Spinal cord (tissue), 9 donors: ENCODE measurements at regions not wholly inside any gene's neighbourhood (a gene's known extent, or its start where the extent isn't known, plus 50 kb on each side); places are given as distances from the start of the nearest gene placed in this dataset.
A peak's percentile ranks its signal among the peaks of the same experiment; 100 is the strongest.

Experiments
- DNase-seq, 6 donors: peaks; one replicate each; pipeline versions ENCODE4 v3.0.0 to v3.0.0-alpha.2; 2013 to 2015; ENCODE audit warnings: low spot score in 6 of 6, low read depth in 4 of 6
- H3K27ac ChIP-seq: one replicate; pipeline ENCODE4 v1.5.1; 2013; ENCODE audit warnings: low read depth, low read length, control low read depth
- H3K27me3 ChIP-seq: one replicate; pipeline ENCODE4 v1.6.1; 2013; ENCODE audit warnings: low read length; ENCODE audit not compliant: control insufficient read depth, insufficient read depth
- H3K36me3 ChIP-seq: one replicate; pipeline ENCODE4 v1.6.1; 2013; ENCODE audit warnings: low read length; ENCODE audit not compliant: control insufficient read depth, insufficient read depth
- H3K4me1 ChIP-seq: one replicate; pipeline ENCODE4 v1.6.1; 2013; ENCODE audit warnings: low read length; ENCODE audit not compliant: control insufficient read depth, insufficient read depth
- H3K4me3 ChIP-seq: one replicate; pipeline ENCODE4 v1.5.1; 2013; ENCODE audit warnings: low read depth, low read length, control low read depth
- H3K9me3 ChIP-seq: one replicate; pipeline ENCODE4 v1.6.1; 2013; ENCODE audit warnings: low read length; ENCODE audit not compliant: control insufficient read depth, insufficient read depth
- WGBS: methylation state at CpG from one replicate; pipeline ENCODE4 v1.1.5; 2013; ENCODE audit warnings: missing lambda C conversion rate; ENCODE audit not compliant: insufficient coverage; 5-methylcytosine and 5-hydroxymethylcytosine counted together
- donor health status: healthy.

DNA sequence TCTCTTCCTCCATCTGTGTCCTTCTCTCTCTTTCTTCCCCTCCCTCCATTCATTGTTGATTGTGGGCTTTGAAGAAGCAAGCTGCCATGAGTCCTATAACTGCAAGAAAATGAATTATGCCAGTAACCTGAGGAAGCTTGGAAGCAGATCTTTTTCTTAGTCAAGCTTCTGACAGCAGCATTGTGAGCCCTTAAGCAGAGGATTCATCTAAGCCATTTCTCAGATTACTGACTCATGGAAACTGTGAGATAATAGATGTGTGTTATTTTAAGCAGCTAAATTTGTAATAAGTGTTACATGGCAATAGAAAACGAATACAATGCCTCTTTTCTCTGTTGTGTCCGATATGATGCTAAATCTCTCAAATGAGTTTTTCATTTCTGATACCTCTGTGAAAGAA, 1109.7 kb downstream of the CDH11 start:
- Histone ChIP-seq H3K36me3 (no peaks in the 10 kb centered on the region), H3K4me3 (no peak overlapping the region), H3K27ac (no peak overlapping the region), H3K27me3 (no peaks in the 10 kb centered on the region), H3K9me3 (no peaks in the 10 kb centered on the region), H3K4me1 (no peaks in the 10 kb centered on the region)
- no CpG with 5 or more reads among the region's 2 CpGs for WGBS
- DNase-seq = peak in 2 of 6 donors; percentile 7

DNA sequence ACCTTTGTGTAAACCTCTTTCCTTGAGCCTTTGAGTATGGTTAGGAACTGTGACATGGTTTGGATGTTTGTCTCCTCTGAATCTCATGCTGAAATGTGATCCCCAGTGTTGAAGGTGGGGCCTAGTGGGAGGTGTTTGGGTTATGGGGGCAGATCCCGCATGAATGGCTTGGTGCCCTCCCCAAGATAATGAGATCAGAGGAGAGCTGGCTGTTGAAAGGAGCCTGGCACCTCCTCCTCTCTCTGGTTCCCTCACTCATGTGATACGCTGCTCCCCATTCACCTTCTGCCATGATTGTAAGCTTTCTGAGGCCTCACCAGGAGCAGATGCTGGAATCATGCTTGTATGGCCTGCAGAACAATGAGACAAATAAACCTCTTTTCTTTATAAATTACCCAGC, 1110.2 kb downstream of the CDH11 start:
- Histone ChIP-seq H3K9me3 (no peaks in the 10 kb centered on the region), H3K27me3 (no peaks in the 10 kb centered on the region), H3K27ac (no peak overlapping the region), H3K36me3 (no peaks in the 10 kb centered on the region), H3K4me1 (no peaks in the 10 kb centered on the region), H3K4me3 (no peak overlapping the region)
- 93% methylated on average over 2 of the region's 2 CpGs for WGBS
- DNase-seq = no peak

DNA sequence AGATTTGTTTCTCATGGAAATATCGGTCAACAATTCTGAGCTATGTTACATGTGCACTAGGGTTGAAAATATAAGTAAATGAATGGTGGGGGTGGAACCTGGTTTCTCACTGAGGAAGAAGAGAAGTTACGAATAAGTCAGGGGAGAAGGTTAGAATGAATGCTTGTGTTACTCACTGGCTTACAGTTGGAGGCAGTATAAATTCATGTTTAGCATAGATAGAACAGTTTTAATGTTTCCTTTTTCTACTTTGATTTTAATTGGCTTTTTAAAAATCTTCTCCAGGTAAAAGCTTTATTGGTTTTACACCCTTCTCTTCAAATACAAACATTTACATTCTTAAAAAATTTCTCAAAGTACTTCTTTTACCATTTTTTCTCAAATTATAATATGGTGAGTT, 1113.7 kb downstream of the CDH11 start:
- H3K36me3 ChIP-seq = no peaks in the 10 kb centered on the region
- DNase-seq = no peak
- H3K27ac ChIP-seq = no peak overlapping the region
- no peaks in the 10 kb centered on the region for H3K4me1 ChIP-seq
- H3K9me3 ChIP-seq = no peaks in the 10 kb centered on the region
- H3K27me3 ChIP-seq = no peaks in the 10 kb centered on the region
- H3K4me3 ChIP-seq = no peak overlapping the region
- WGBS = 100% methylated on average over 2 of the region's 2 CpGs

DNA sequence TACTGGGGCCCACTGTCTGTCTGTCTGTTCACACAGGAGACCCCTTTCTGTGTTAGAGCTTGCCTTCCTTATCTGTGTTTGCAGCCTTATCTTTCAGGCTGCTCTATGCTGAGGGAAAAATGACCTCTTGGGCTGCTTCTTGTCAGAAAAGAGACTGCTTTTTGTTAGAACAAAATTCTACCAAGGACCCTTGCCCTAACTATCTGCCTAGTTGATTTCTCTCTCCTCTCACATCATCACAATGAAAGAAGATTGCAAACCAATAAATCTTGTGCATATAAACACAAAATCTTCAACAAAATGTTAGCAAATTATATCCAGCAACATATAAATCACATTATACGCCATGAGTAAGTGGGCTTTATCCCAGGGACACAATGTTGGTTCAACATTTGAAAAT, 1117.7 kb downstream of the CDH11 start:
- Histone ChIP-seq H3K27me3 (no peaks in the 10 kb centered on the region), H3K27ac (no peak overlapping the region), H3K4me3 (no peak overlapping the region), H3K4me1 (no peaks in the 10 kb centered on the region), H3K9me3 (no peaks in the 10 kb centered on the region), H3K36me3 (no peaks in the 10 kb centered on the region)
- WGBS = no CpG with 5 or more reads among the region's 1 CpG
- no peak for DNase-seq

DNA sequence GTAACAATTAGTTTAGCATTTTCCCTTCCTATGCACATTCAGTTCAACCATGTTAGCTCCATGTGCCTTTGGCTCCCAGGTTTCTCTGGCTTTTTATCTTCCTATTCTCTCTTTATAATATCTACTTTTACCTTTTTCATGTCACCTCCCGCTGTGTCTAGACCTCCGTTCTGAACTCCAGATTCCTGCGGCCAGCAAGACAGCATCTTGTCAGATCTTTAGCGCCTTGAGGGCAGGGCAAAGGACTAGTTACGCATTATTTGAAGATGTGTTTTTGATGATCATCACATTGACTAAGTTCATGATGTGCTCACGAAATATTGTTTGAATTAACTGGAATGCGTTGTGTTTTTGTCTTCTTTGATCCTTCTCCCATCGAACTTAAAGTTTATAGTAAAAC, 1126.8 kb downstream of the CDH11 start:
- DNase-seq = no peak
- H3K27me3 ChIP-seq = no peaks in the 10 kb centered on the region
- no peaks in the 10 kb centered on the region for H3K9me3 ChIP-seq
- H3K27ac ChIP-seq = no peak overlapping the region
- no peaks in the 10 kb centered on the region for H3K4me1 ChIP-seq
- 91% methylated on average over 5 of the region's 8 CpGs for WGBS
- H3K4me3 ChIP-seq = no peak overlapping the region
- H3K36me3 ChIP-seq = no peaks in the 10 kb centered on the region

DNA sequence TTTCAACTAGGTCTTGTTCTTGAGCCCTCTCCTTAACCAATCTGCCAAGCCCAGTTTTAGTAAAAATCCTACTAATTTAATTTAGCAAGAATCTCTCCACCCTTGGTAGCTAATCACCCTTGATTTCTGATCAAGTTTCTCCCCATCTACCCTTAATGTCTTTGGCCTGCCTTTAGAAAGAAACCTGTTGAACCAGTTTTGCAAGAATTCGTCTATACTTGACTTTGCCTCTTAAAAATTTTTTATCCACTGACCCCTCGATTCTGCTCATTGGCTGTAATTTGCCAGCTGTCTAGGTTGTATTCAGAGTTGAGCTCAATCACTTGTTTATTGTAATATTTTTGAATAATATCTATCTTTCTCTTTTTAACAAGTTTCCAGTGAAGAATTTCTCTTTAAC, 1138.5 kb downstream of the CDH11 start:
- Histone ChIP-seq H3K36me3 (no peaks in the 10 kb centered on the region), H3K27me3 (no peaks in the 10 kb centered on the region), H3K4me1 (no peaks in the 10 kb centered on the region), H3K9me3 (peaks cover 5% of the 10 kb centered on the region), H3K27ac (no peak overlapping the region), H3K4me3 (no peak overlapping the region)
- no peak for DNase-seq
- WGBS = no CpG with 5 or more reads among the region's 2 CpGs

DNA sequence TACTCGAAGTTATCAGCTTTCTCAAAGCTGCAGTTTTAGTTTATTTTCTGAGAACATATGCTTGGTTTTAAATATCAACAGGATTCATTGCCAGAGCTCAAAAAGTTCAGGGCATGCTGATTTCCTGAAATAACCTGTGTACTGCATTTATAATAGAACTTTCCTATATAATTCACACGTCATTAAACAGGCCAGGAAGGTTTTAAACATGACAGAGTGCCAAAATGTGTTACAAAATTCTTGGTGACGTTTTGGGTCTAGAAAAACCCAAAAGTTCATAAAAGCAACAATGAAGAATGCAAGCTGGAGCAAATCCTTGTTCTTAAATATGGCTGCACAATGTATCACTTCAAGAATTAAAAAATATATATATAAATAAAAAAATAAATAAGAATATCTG, 1139.1 kb downstream of the CDH11 start:
- Histone ChIP-seq H3K4me3 (no peak overlapping the region), H3K9me3 (peaks cover 5% of the 10 kb centered on the region), H3K4me1 (no peaks in the 10 kb centered on the region), H3K27ac (no peak overlapping the region), H3K27me3 (no peaks in the 10 kb centered on the region), H3K36me3 (no peaks in the 10 kb centered on the region)
- WGBS = 20% methylated on average over 1 of the region's 3 CpGs
- DNase-seq = no peak

DNA sequence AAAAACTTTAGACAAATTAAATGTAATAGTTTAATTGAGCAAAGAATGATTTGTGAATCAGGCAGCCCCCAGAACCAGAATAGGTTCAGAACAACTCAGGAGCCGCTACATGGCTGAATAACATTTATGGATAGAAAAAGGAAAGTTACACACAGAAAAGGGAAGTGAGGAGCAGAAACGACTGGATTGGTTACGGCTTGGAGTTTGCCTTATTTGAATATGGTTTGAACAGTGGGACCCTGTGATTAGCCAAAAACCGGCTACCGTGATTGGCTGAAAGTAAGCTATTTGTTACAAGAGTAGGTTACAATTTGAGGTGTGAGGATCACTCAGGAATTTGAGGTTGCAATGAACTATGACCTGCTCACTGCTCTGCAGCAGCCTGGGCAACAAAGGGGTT, 1139.8 kb downstream of the CDH11 start:
- 44% methylated on average over 5 of the region's 5 CpGs for WGBS
- Histone ChIP-seq H3K27ac (no peak overlapping the region), H3K4me1 (no peaks in the 10 kb centered on the region), H3K36me3 (no peaks in the 10 kb centered on the region), H3K9me3 (peaks cover 5% of the 10 kb centered on the region), H3K27me3 (no peaks in the 10 kb centered on the region), H3K4me3 (no peak overlapping the region)
- peak in 1 of 6 donors; percentile 69 for DNase-seq

DNA sequence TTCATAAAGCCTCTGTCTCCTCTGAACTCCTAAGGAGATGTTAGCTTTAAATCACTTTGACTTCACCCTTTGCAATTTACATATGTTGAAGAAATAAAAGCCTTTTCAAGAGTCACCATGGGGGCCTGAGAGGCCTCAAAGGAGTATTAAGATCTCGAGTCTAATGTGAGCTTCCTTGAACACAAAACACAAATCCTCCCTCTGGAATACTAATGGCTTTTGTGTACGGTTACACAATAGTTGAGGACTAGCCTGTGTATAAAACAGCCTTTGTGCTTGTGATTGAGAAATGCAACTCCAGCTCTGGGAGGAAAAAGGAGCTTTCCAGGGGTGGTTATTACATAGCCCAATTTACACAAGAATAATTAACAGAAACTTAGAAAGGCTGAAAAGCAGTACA, 1140.2 kb downstream of the CDH11 start:
- Histone ChIP-seq H3K36me3 (no peaks in the 10 kb centered on the region), H3K27ac (no peak overlapping the region), H3K4me1 (no peaks in the 10 kb centered on the region), H3K4me3 (no peak overlapping the region), H3K27me3 (no peaks in the 10 kb centered on the region), H3K9me3 (peaks cover 5% of the 10 kb centered on the region)
- peak; percentile 28 to 92 (median 46) for DNase-seq
- WGBS = no CpG with 5 or more reads among the region's 2 CpGs

DNA sequence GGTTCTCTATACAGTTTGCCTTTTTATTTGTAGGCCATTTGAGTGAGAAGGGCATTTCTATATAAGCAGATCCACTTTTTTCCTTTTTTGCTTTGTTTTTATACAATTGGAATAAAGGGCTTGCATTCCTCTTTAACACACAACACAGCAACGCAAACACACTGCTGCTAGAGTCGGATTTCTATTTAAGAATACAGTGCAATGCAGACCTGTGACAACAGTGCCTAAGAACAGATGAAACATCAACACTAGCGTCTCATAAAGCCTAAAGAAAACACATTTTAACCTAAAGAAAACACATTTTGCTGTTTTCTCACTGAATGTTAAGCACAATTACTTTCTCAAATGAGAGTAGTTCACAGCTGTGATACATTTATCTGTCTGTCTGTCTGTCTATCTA, 1141.1 kb downstream of the CDH11 start:
- H3K4me3 ChIP-seq = no peak overlapping the region
- H3K9me3 ChIP-seq = peaks cover 5% of the 10 kb centered on the region
- H3K27me3 ChIP-seq = no peaks in the 10 kb centered on the region
- H3K36me3 ChIP-seq = no peaks in the 10 kb centered on the region
- 29% methylated on average over 3 of the region's 3 CpGs for WGBS
- peak in 2 of 6 donors; percentile 27 to 66 for DNase-seq
- no peak overlapping the region for H3K27ac ChIP-seq
- no peaks in the 10 kb centered on the region for H3K4me1 ChIP-seq
